ENCODE measurements at regions not wholly inside any gene's neighbourhood (a gene's known extent, or its start where the extent isn't known, plus 50 kb on each side); places are given as distances from the start of the nearest gene placed in this dataset.

- no peaks in the 10 kb centered on the region for H3K36me3 Mint-ChIP-seq (ENCODE audit: low read depth)
- TF ChIP-seq, protein P1, sequence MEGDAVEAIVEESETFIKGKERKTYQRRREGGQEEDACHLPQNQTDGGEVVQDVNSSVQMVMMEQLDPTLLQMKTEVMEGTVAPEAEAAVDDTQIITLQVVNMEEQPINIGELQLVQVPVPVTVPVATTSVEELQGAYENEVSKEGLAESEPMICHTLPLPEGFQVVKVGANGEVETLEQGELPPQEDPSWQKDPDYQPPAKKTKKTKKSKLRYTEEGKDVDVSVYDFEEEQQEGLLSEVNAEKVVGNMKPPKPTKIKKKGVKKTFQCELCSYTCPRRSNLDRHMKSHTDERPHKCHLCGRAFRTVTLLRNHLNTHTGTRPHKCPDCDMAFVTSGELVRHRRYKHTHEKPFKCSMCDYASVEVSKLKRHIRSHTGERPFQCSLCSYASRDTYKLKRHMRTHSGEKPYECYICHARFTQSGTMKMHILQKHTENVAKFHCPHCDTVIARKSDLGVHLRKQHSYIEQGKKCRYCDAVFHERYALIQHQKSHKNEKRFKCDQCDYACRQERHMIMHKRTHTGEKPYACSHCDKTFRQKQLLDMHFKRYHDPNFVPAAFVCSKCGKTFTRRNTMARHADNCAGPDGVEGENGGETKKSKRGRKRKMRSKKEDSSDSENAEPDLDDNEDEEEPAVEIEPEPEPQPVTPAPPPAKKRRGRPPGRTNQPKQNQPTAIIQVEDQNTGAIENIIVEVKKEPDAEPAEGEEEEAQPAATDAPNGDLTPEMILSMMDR (IDR thresholded peaks at IDR 0.05): no peak
- ChIA-PET CTCF (no interaction called here), POLR2A (no interaction called here)
- H3K27ac Mint-ChIP-seq: no peak overlapping the region
- H3K27me3 Mint-ChIP-seq: no peaks in the 10 kb centered on the region
- ATAC-seq (no peak), DNase-seq (no peak)
- intact Hi-C loops (cut with micrococcal nuclease): no loop called here
- H3K4me1 Mint-ChIP-seq (ENCODE audit: low read depth): no peaks in the 10 kb centered on the region
- H3K4me3 Mint-ChIP-seq: no peak overlapping the region
- no peaks in the 10 kb centered on the region for H3K9me3 Mint-ChIP-seq
Observed at GRCh38 chr4:97498875-97499274, 644.4 kb downstream of the STPG2 start.

GRCh38 chr4:97500423-97500822 is 642.9 kb downstream of the STPG2 start:
- DNase-seq (no peak), ATAC-seq (no peak)
- intact Hi-C loops (cut with micrococcal nuclease): no loop called here
- TF ChIP-seq, protein P1 (IDR thresholded peaks at IDR 0.05): no peak
- Mint-ChIP-seq H3K27me3 (no peaks in the 10 kb centered on the region), H3K27ac (no peak overlapping the region), H3K36me3 (ENCODE audit: low read depth) (no peaks in the 10 kb centered on the region), H3K9me3 (no peaks in the 10 kb centered on the region), H3K4me3 (no peak overlapping the region), H3K4me1 (ENCODE audit: low read depth) (no peaks in the 10 kb centered on the region)
- ChIA-PET POLR2A (no interaction called here), CTCF (no interaction called here)

DNA sequence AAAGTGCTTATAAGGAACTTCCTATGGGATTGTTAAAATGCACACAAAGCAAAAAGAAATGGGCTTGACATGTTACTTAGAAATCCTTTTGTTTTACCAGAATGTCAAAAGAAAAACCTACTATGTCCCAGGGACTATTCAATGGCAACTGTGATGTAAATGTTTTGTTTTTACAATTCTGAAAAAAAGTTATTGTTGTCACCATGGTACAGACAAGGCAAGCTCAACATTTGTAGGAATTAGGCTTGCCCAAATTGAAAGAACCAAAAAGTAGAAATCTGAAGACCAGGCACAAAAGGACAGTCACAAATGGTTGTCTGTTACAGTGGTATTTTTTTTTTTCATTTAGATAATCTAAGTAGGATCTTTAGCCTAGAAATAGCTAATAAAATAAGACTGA is 638.6 kb downstream of the STPG2 start:
- Mint-ChIP-seq H3K27me3 (no peaks in the 10 kb centered on the region), H3K36me3 (ENCODE audit: low read depth) (no peaks in the 10 kb centered on the region), H3K4me1 (ENCODE audit: low read depth) (no peaks in the 10 kb centered on the region), H3K4me3 (no peak overlapping the region), H3K9me3 (no peaks in the 10 kb centered on the region), H3K27ac (no peak overlapping the region)
- intact Hi-C loops (cut with micrococcal nuclease): no loop called here
- ChIA-PET POLR2A (interaction anchor here (0.7 kb wide), 1 partner anchor 1536 kb away, joined by 3 read pairs; no protein-coding TSS in a partner anchor), CTCF (interaction anchor here (0.6 kb wide), 1 partner anchor 1899 kb away, joined by 4 read pairs; no protein-coding TSS in a partner anchor)
- ATAC-seq (no peak), DNase-seq (no peak)
- TF ChIP-seq, protein P1 (IDR thresholded peaks at IDR 0.05): no peak

GRCh38 chr4:97507587-97508245 is 635.6 kb downstream of the STPG2 start:
- Mint-ChIP-seq H3K36me3 (ENCODE audit: low read depth) (no peaks in the 10 kb centered on the region), H3K4me3 (no peak overlapping the region), H3K9me3 (no peaks in the 10 kb centered on the region), H3K27me3 (no peaks in the 10 kb centered on the region), H3K27ac (no peak overlapping the region), H3K4me1 (ENCODE audit: low read depth) (no peaks in the 10 kb centered on the region)
- DNase-seq (no peak), ATAC-seq (no peak)
- TF ChIP-seq, protein P1 (IDR thresholded peaks at IDR 0.05): no peak
- intact Hi-C loops (cut with micrococcal nuclease): no loop called here
- ChIA-PET POLR2A (no interaction called here), CTCF (no interaction called here)
